K562 (cell line): ENCODE measurements at regions not wholly inside any gene's neighbourhood (a gene's known extent, or its start where the extent isn't known, plus 50 kb on each side); places are given as distances from the start of the nearest gene placed in this dataset.

ENCODE experiments used
- ATAC-seq: fragments of 200-7000 bp; cut with Tn5 transposase; 3 replicates; pipeline ENCODE4 v1.9.1; 2020; ENCODE audit warnings: moderate library complexity
- BruUV-seq: library from RNA; stranded (reverse); fragments of 400-500 nt; replicated peaks from 2 replicates; lab custom pipeline; 2021; lab: Mats Ljungman, UMichigan
- CTCF ChIA-PET: fragments of 300-600 bp; formaldehyde crosslinking; extraction: SDS; loops from one replicate; lab custom pipeline; 2021; ENCODE audit warnings: low intra/inter-chr PET ratio; lab: Yijun Ruan, JAX
- POLR2A ChIA-PET: fragments of 300-600, 350-650 bp; sonication (Branson Sonifier 250); formaldehyde crosslinking; extraction: SDS; loops from one replicate; lab custom pipeline; 2021; ENCODE audit warnings: antibody characterized with exemption, inconsistent platforms; lab: Yijun Ruan, JAX
- DNase-seq, 4 experiments: peaks; one replicate each; pipeline versions ENCODE4 v3.0.0 to v3.0.0-alpha.2; 2011 to 2018; ENCODE audit warnings: low spot score in 3 of 4, mixed read lengths in 3 of 4; ENCODE audit errors: extremely low read depth in 1 of 4
- FAIRE-seq: peaks from 2 replicates; lab custom pipeline; 2011; peaks lifted over from hg19 to GRCh38; lab: Jason Lieb, UNC
- H2AFZ ChIP-seq: 2 replicates; pipeline ENCODE4 v1.6.0; 2011; ENCODE audit warnings: low read depth, low read length, control low read depth, inconsistent platforms
- H3K27ac ChIP-seq: fragments of 200-600 bp; 3 replicates; pipeline ENCODE4 v1.8.0; 2011; ENCODE audit warnings: low read depth, mild to moderate bottlenecking, control low read depth, inconsistent platforms, low read length, moderate library complexity, mixed read lengths; ENCODE audit errors: extremely low read depth
- H3K27me3 ChIP-seq, 2 experiments: fragments of 300-600 bp in 1 of 2; 2 replicates in 1 of 2; 3 replicates in 1 of 2; pipeline versions ENCODE4 v1.6.0 to v1.8.0; 2011; ENCODE audit warnings: inconsistent platforms in 2 of 2, low read length in 2 of 2, mild to moderate bottlenecking in 1 of 2, mixed read lengths in 1 of 2, moderate library complexity in 1 of 2; ENCODE audit not compliant: control insufficient read depth in 2 of 2, insufficient read depth in 2 of 2
- H3K36me3 ChIP-seq: fragments of 300-600 bp; 3 replicates; pipeline ENCODE4 v1.8.0; 2011; ENCODE audit warnings: mild to moderate bottlenecking, low read length, inconsistent platforms; ENCODE audit not compliant: control insufficient read depth, insufficient read depth
- H3K4me1 ChIP-seq, 2 experiments: fragments of 200-600 bp in 1 of 2; replicated peaks in 1 of 2; 2 replicates in 1 of 2; 3 replicates in 1 of 2; pipeline versions ENCODE4 v1.5.1 to v1.8.0; 2011; ENCODE audit warnings: inconsistent platforms in 2 of 2, low read length in 2 of 2, mild to moderate bottlenecking in 1 of 2, mixed read lengths in 1 of 2, moderate library complexity in 1 of 2; ENCODE audit not compliant: control insufficient read depth in 2 of 2, insufficient read depth in 2 of 2
- H3K4me2 ChIP-seq: 2 replicates; pipeline ENCODE4 v1.6.1; 2011; ENCODE audit warnings: low read length, control low read depth, inconsistent platforms, mixed read lengths; ENCODE audit not compliant: insufficient read depth
- H3K4me3 ChIP-seq: fragments of 200-600 bp; sonication (generic), shearing (Covaris generic); 2 replicates; pipeline ENCODE4 v1.5.1; 2016; ENCODE audit warnings: control low read depth, inconsistent platforms
- H3K79me2 ChIP-seq: fragments of 200-600 bp; 3 replicates; pipeline ENCODE4 v1.8.0; 2011; ENCODE audit warnings: low read length, inconsistent platforms; ENCODE audit not compliant: control insufficient read depth, insufficient read depth
- H3K9ac ChIP-seq, 2 experiments: 2 replicates each; pipeline versions ENCODE4 v1.6.0 to v1.6.1; 2011; ENCODE audit warnings: low read depth in 2 of 2, low read length in 2 of 2, control low read depth in 1 of 2, inconsistent platforms in 1 of 2, mild to moderate bottlenecking in 1 of 2, mixed read lengths in 1 of 2; ENCODE audit not compliant: insufficient read depth in 1 of 2
- H3K9me1 ChIP-seq: one replicate; pipeline ENCODE4 v1.6.0; 2011; ENCODE audit warnings: inconsistent platforms, mild to moderate bottlenecking, low read length, moderate library complexity; ENCODE audit not compliant: control insufficient read depth, insufficient read depth
- H3K9me3 ChIP-seq: replicated peaks from 2 replicates; pipeline ENCODE4 v1.5.1; 2011; ENCODE audit warnings: low read depth, low read length, inconsistent platforms; ENCODE audit not compliant: control insufficient read depth, insufficient read depth
- H4K20me1 ChIP-seq: replicated peaks from 2 replicates; pipeline ENCODE4 v1.6.1; 2011; ENCODE audit warnings: low read length, inconsistent platforms, mixed read lengths; ENCODE audit not compliant: control insufficient read depth, insufficient read depth
- CAMTA2 ChIP-seq: fragments of 250-450 bp; sonication (Bioruptor Pico); conservative IDR thresholded peaks from 2 replicates; pipeline ENCODE4 v1.5.1; 2022
- E2F4 ChIP-seq: sonication (generic); formaldehyde crosslinking; IDR thresholded peaks from 2 replicates; pipeline ENCODE4 v1.8.0; 2022; ENCODE audit warnings: mild to moderate bottlenecking, low read depth, missing genetic modification reagents
- FOSL1 ChIP-seq: fragments of 200-800 bp; sonication (Bioruptor generic); conservative IDR thresholded peaks from 2 replicates; pipeline ENCODE4 v1.6.1; 2016; ENCODE audit warnings: missing genetic modification characterization, missing compliant biosample characterization
- FOXP1 ChIP-seq: sonication (generic); formaldehyde crosslinking; IDR thresholded peaks from 2 replicates; pipeline ENCODE4 v1.8.0; 2022; ENCODE audit warnings: mild to moderate bottlenecking, missing genetic modification reagents
- HMG20A ChIP-seq: fragments of 450-650 bp; formaldehyde crosslinking; conservative IDR thresholded peaks from 2 replicates; pipeline ENCODE4 v1.4.0; 2020; ENCODE audit warnings: mild to moderate bottlenecking, mixed read lengths
- TRIM25 ChIP-seq: fragments of 450-650 bp; IDR thresholded peaks from 2 replicates; pipeline ENCODE4 v1.7.0; 2016; ENCODE audit warnings: borderline replicate concordance
- VEZF1 ChIP-seq: fragments of 200-800 bp; sonication (Bioruptor generic); IDR thresholded peaks from 2 replicates; pipeline ENCODE4 v1.6.1; 2017; ENCODE audit warnings: missing genetic modification characterization, missing compliant biosample characterization
- ZBTB1 ChIP-seq: sonication (generic); formaldehyde crosslinking; IDR thresholded peaks from 2 replicates; pipeline ENCODE4 v1.8.1; 2023; ENCODE audit warnings: missing genetic modification reagents, low read depth, mild to moderate bottlenecking, borderline replicate concordance
- ZNF395 ChIP-seq: fragments of 200-800 bp; sonication (Bioruptor generic); IDR thresholded peaks from 2 replicates; pipeline ENCODE4 v1.6.1; 2017; ENCODE audit warnings: missing genetic modification characterization, missing compliant biosample characterization
- ZNF778 ChIP-seq: fragments of 450-650 bp; formaldehyde crosslinking; IDR thresholded peaks from 2 replicates; pipeline ENCODE4 v1.4.0; 2020; ENCODE audit warnings: mild to moderate bottlenecking, moderate library complexity
- WGBS: fragments of 100-300 bp; shearing (Covaris generic); methylation state at CpG from one replicate; pipeline ENCODE4 v1.1.6; 2016; ENCODE audit warnings: low coverage, mixed read lengths; ENCODE audit not compliant: insufficient coverage; ENCODE audit errors: missing lambda C conversion rate; 5-methylcytosine and 5-hydroxymethylcytosine counted together
- in situ Hi-C: fragments of 300-500 bp; cut with MboI; formaldehyde crosslinking; loops from 4 replicates; pipeline ENCODE4 v1.15.0; 2018; ENCODE audit warnings: inconsistent platforms, mixed read lengths
- intact Hi-C: fragments of 100-400 bp; cut with micrococcal nuclease; formaldehyde crosslinking; loops from 2 replicates; pipeline ENCODE4 v1.14.2; 2022

- Histone ChIP-seq H4K20me1 (no peaks in the 10 kb centered on the region), H3K79me2 (no peaks in the 10 kb centered on the region), H3K9ac (no peak overlapping the region), H3K4me2 (no peak overlapping the region), H3K9me3 (no peaks in the 10 kb centered on the region), H3K36me3 (no peaks in the 10 kb centered on the region), H3K4me1 (peaks cover 0 to 4% of the 10 kb centered on the region in 2 experiments; a peak in 1 of 5 replicates), H3K9me1 (no peaks in the 10 kb centered on the region), H2AFZ (no peak overlapping the region), H3K27ac (no peak overlapping the region), H3K27me3 (no peaks in the 10 kb centered on the region; a peak in 1 of 5 replicates), H3K4me3 (no peak overlapping the region)
- DNase-seq (no peak), ATAC-seq (no peak), FAIRE-seq (no peak)
- intact Hi-C loops (no loop called here), in situ Hi-C loops (no loop called here)
- no TSS peak for BruUV-seq
- ChIA-PET CTCF (no interaction called here), POLR2A (interaction anchor here (0.7 kb wide), 1 partner anchor 10 kb away, joined by 3 read pairs; no protein-coding TSS in a partner anchor)
- WGBS = 2% methylated on average over 30 of the region's 30 CpGs
- TF ChIP-seq HMG20A = no peak
- no peak for TF ChIP-seq ZNF778
- no peak for TF ChIP-seq FOSL1 (tag)
These were observed 296.6 kb upstream of the DAB2 start for GRCh38 chr5:39721394-39721793.

- Histone ChIP-seq H3K9me1 (no peaks in the 10 kb centered on the region), H3K79me2 (no peaks in the 10 kb centered on the region), H3K9me3 (no peaks in the 10 kb centered on the region), H3K9ac (no peak overlapping the region), H3K27me3 (no peaks in the 10 kb centered on the region; a peak in 1 of 5 replicates), H3K27ac (no peak overlapping the region), H3K36me3 (no peaks in the 10 kb centered on the region), H4K20me1 (no peaks in the 10 kb centered on the region), H2AFZ (no peak overlapping the region), H3K4me1 (peaks cover 0 to 4% of the 10 kb centered on the region in 2 experiments; a peak in 1 of 5 replicates), H3K4me2 (no peak overlapping the region), H3K4me3 (no peak overlapping the region)
- ChIA-PET CTCF (no interaction called here), POLR2A (no interaction called here)
- DNase-seq (no peak), FAIRE-seq (no peak), ATAC-seq (no peak)
- WGBS = 3% methylated on average over 3 of the region's 3 CpGs
- intact Hi-C loops (no loop called here), in situ Hi-C loops (no loop called here)
- no TSS peak for BruUV-seq
- no peak for TF ChIP-seq CAMTA2 (CRISPR knock-in tag)
- no peak for TF ChIP-seq E2F4 (CRISPR knock-in tag)
- TF ChIP-seq TRIM25 = no peak
- no peak for TF ChIP-seq ZNF395 (CRISPR knock-in tag)
- TF ChIP-seq FOXP1 (CRISPR knock-in tag) = no peak
- no peak for TF ChIP-seq ZBTB1 (CRISPR knock-in tag)
- no peak for TF ChIP-seq VEZF1 (CRISPR knock-in tag)
These were observed 295.4 kb upstream of the DAB2 start for GRCh38 chr5:39720136-39720535.
